CD4-positive, alpha-beta T cell treated with Interleukin-1 beta for 1 hour (primary cell): ENCODE measurements at regions not wholly inside any gene's neighbourhood (a gene's known extent, or its start where the extent isn't known, plus 50 kb on each side); places are given as distances from the start of the nearest gene placed in this dataset.
"Not testable (repeated sequence)": the region's sequence is repeated elsewhere in the genome, so short reads cannot be mapped to it uniquely, and the experiment has no call there.

ENCODE experiments used
- DNase-seq, 2 donors: peaks; one replicate each; pipeline ENCODE4 v3.0.0-alpha.2; 2020 to 2022

DNA sequence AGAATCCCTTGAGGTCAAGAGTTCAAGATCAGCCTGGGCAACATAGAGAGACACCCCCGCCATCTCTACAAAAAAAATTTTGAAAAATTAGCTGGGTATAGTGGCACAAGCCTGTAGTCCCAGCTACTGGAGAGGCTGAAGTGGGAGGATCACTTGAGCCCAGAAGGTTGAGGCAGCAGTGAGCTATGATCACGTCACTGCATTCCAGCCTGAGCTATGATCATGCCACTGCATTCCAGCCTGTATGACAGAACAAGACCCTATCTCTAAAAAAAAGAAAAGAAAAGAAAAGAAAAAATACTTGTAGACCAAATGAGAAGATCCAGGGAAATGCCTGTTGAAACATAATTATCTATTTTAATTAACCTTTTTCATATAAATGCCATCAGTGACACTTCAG lies 93.8 kb upstream of the MDM1 start:
- no peak for DNase-seq

DNA sequence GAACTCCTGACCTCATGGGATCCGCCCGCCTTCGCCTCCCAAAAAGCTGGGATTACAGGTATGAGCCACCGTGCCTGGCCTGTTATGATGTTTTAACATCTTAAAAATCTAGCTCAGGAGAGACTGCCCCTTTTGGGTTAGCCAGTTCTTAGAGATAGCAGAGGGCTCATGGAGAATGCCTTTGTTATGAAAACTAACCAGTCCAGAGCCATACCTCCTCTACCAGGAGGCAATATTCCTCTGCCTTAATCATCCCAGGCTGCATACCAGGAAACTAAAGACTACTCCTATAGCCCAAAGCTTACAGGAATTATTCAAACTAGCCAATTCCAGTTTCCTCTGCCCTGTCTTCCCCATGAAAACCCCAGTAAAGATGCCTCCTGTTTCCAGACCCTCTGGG lies 96.0 kb upstream of the MDM1 start:
- DNase-seq, result no peak

DNA sequence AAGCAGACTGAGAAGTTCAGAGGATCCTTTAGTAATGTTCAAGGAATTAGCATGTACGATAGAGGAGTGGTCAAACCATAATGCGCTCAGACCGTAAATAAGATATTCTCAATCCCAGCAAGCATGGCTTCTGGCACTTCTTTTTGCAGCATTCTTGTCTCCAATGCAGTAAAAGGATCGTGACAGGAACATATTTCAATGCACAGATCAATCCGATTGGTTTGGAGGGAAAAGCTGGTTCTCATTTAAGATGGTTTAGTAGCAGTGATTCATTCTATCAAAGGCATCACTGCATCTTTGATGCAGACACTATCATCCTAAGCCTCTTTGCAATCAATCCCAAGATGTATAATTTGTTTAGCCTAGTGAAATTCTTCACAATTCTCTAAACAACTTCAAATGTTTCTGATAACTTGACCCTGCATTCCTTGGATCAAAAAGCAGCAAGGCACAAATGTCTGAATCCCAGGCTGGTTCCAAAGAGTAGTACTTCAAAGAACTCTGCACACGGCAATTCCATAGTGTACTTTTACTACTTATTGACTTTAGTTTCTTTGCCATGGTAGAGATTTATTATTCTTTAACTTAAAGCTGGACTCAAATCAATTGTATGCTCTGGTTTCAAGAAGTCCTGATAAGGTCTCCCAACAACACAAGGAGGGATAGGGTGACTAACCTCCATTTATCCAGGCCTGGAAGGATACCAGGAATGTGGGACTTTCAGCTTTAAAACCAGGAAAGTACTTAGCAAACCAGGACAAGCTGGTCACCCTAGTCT lies 96.8 kb upstream of the MDM1 start:
- no peak for DNase-seq

DNA sequence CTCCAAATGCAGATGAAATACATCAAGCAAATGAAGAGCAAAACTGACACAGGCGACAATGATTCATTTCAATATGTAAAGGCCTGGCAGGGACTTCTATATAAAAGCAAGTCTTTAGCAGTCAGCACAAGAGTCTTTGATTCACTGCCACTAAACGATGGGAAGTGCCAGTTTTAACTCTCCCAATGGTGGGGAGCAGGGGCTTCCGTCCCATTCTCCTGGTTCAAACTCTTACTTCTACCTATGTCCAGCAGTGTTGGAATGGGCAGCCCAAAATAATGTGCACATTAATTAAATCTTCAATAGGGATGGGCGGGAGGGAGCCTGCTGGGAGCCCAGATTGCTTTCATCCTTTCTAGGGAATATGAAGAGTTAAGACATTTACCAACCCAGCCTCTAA lies 97.5 kb upstream of the MDM1 start:
- no peak for DNase-seq

DNA sequence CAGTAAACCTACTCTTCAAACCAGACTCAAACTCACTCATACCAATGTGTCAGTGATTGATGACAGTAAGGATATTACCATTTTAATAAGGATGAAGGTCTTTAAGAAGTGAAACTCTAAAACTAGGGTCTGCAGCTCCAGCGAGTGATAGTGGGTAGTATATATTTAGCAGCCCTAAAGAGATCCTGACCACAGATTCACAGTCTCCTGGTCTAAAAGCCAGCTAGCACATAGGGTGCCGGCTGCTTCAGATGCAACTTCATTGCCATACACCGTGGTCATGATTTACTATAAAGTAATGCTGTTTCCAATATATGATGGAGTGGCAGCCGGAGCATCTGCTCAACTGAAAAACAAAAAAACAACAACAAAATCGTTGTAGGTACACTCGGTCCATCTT lies 99.6 kb upstream of the MDM1 start:
- DNase-seq, result no peak

DNA sequence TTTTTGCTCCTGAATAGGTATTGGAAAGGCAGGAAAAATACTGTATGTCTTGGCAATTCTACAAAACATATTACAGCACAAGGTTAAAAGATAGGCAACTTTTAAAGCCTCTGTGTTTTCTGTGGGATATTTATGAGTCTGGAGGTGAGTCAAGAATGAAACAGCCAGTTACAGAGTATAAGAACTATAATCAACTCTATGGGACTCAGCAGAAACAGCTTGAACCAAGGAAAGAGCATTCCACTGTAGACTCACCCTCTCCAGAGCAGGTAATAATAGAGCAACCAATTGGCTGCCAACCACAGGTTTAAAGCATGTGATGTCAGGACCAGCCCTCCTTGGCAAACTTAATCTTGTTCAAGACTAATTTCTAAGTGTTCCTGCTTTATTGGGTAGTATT lies 100.5 kb upstream of the MDM1 start:
- DNase-seq, result no peak

DNA sequence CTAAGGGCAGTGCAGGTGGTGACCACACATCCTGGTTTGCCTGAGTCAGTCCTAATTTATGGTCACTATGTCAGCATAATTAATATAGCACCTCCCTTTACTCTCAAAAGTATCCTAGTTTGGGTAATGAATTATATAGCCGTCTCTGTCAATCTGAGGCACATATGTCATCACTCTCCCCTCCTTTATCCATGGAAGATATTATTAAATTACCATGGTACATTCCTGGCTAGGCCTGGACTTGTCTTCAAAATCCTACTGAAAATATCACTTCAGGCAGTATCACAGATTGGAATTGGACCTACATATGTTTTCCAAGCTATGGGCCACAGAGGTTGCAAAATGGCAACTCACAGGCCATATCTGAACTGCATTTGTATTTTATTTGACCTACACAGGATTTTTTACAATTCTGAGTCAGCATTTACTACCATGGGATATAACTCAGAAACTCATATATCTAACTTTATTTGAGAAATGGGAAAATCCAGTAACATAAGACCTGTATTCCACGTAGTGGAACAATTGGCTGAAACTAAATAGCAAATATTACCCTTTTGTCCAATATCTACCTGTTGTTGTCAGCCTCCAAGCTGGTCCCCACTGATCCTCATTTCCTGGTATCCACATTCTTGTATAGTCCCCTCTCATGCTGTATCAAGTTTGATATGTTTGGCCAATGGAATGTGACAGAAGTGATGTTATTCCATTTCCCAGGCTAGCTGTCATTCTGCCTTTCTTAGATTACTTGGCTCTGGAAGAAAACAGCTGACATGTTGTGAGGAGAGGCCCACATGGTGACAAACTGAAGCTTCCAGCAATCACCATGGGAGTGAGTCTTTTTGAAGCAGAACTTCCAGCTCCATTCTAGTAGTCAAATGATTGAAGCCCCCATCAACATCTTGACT lies 102.5 kb upstream of the MDM1 start:
- no peak for DNase-seq

DNA sequence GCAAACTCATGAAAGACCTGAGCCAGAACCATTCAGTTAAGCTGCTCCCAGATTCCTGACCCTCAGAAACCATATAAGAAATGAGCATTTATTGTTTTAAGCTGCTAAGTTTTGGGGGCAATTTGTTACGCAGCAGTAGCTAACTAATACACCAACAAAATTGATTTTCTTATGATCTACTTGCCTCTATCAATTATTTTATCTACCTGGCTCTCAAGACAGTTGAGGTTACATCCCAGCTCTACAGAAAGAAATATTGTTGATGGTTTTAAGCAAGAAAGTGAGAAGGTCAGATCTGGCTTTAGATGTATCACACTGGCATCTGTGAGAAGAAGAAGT lies 103.1 kb upstream of the MDM1 start:
- DNase-seq, result no peak

DNA sequence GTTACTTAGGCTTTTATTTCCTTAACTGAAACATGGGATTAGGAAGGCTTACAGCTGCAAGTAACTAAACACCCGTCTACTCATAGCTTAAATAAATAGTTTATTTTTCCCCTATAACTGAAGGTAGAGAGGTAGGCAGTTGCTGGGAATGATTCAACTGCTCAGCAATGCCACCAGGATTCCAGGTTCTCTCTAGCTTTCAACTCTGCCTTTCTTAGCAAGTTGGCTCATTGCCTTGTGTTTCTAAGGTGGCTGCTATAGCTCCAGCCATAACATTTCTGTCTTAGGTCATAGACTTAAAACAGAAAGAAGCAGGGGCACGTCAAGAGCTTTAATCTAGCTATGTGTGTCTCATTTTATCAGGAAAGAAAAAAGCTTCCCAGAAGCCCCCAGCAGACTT lies 103.7 kb upstream of the MDM1 start:
- no peak for DNase-seq

DNA sequence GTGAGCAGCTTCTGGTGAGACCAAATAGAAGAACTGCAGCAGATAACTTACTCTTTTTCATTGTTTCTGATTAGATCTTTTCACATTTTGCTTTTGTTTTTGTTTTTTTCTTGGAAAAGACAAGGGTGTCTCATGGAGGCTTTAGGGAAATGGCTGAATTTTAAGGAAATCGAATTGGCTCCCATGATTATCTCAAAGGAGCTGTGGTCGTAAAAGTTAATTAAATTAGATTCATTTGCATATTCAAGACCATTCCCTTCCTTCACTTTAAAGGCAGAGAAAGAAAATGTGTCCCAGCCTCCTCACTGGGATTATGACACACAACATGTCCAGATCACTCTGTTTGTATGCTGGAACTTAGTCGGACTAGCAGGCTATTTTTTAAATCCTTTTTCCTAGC lies 106.4 kb upstream of the MDM1 start:
- no peak for DNase-seq

DNA sequence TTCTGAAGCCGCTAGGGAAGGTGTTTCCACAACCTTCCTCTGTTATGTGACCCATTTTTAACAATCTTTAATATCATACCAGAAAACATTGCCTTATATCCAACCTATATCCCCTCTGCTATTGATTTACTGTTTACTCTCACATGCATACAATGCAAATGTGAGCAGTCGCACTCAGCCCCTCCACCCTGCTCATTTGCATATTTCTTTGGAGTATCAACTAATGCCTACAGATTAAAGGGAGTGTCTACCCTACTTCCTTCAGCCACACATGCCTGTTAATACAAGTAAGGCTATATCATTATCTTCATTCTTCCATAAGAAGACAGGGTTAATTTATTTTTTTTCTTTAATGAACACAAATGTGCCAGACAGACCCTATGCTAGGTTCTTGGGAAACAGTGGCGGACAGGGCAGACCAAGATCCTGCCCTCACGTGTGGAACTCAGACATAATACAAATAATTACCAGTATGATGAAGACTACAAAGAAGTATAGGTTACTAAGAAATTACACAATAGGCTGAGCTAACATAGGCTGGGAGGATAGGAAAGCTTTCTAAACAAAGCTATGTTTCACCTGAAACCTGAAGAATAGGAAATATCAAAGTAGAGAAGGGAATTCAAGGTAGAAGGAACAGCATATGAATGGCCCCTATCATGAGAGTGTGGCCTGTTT lies 107.3 kb upstream of the MDM1 start:
- DNase-seq, result no peak

DNA sequence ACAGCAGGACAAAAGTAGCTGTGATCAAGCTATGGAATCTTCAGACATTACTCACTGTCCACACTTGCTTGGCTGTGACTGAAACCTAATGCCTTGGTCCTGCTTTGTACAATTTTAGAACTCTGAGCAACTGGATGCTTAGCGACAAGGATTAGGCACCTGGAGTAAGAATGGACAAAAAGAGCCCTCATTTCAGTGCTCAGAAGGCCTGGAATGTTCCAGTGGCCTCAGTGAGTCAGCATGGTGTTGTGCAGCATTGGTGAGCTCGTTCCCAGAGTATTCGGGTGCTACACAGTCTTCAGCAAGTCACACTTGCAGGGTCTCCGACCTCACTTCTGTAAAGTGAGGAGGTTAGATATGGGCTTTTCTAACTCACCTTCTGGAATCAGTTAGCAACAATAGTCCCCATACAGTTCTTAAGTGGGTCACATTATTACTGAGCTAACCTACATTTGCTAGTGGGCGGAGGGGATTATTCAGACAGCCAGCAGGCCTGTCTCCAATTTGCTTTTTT lies 108.0 kb upstream of the MDM1 start:
- no peak for DNase-seq

DNA sequence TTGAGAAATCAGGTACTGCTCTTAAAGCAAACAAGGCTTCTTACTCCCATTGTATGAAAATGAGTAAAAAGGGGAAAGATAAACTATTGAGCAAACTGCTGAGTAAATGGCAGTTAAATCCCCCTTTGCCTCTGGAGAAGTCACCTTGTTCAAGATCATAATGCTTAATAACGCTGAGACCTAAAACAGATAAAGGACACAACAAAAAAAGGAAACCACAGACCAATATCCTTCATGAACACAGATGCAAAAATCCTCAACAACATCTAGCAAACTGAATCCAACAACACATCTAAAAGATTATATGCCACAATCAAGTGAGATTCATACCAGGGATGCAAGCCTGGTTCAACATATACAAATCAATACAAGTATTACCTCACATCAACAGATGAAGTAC lies 109.0 kb upstream of the MDM1 start:
- DNase-seq, result no peak

DNA sequence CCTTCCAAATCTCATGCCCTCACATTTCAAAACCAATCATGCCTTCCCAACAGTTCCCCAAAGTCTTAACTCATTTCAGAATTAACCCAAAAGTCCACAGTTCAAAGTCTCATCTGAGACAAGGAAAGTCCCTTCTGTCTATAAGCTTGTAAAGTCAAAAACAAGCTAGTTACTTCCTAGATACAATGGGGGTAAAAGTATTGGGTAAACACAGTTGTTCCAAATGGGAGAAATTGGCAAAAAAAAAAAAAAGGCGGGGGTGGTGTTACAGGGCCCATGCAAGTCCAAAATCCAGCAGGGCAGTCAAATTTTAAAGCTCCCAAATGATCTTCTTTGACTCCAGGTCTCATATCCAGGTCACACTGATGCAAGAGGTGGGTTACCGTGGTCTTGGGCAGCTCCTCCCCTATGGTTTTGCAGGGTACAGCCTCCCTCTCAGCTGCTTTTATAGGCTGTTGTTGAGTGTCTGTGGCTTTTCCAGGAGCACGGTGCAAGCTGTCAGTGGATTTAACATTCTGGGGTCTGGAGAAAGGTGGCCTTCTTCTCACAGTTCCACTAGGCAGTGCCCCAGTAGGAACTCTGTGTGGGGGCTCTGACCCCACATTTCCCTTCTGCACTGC lies 110.3 kb upstream of the MDM1 start:
- DNase-seq, result not testable (repeated sequence)

DNA sequence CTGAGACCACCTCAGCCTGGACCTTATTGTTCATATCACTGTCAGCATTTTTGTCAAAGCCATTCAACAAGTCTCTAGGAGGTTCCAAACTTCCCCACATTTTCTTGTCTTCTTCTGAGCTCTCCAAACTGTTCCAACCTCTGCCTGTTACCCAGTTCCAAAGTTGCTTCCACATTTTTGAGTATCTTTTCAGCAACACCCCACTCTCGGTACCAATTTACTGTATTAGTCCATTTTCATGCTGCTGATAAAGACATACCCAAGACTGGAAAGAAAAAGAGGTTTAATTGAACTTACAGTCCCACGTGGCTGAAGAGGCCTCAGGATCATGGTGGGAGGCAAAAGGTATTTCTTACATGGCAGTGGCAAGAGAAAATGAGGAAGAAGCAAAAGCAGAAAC lies 111.5 kb upstream of the MDM1 start:
- not testable (repeated sequence) for DNase-seq

DNA sequence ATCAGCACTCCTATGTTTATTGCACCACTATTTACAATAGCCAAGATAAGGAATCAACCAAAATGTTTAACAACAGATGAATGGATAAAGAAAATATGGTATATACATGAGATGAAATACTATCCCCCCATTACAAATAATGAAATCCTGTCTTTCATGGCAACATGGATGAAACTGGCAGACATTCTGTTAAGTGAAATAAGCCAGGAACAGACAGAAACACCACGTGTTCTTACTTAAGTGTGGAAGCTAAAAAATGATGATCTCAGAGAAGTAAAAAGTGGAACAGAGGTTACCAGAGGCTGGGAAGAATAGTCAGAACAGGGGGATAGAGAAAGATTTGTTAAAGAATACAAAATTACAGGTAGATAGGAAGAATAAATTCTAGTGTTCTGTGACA lies 113.7 kb upstream of the MDM1 start:
- DNase-seq, result no peak

DNA sequence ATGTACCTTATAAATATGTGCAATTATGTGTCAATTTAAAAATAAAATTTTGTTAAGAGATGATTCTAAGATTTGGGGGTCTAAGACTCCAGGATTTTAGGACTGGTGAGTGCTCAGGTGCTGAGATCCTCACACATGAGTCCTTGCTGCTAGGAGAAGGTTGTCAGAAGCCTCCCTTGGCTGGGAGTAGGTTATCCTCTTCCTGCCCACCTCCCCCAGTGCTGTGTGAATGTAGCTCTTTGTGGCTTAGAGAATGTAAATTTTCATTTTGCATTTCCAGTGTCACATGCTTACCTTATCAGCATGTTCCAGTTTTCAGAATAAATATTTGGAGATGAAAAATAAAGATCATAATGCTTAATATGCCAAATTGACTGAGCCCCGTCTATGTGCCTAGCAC lies 114.2 kb upstream of the MDM1 start:
- DNase-seq, result no peak

DNA sequence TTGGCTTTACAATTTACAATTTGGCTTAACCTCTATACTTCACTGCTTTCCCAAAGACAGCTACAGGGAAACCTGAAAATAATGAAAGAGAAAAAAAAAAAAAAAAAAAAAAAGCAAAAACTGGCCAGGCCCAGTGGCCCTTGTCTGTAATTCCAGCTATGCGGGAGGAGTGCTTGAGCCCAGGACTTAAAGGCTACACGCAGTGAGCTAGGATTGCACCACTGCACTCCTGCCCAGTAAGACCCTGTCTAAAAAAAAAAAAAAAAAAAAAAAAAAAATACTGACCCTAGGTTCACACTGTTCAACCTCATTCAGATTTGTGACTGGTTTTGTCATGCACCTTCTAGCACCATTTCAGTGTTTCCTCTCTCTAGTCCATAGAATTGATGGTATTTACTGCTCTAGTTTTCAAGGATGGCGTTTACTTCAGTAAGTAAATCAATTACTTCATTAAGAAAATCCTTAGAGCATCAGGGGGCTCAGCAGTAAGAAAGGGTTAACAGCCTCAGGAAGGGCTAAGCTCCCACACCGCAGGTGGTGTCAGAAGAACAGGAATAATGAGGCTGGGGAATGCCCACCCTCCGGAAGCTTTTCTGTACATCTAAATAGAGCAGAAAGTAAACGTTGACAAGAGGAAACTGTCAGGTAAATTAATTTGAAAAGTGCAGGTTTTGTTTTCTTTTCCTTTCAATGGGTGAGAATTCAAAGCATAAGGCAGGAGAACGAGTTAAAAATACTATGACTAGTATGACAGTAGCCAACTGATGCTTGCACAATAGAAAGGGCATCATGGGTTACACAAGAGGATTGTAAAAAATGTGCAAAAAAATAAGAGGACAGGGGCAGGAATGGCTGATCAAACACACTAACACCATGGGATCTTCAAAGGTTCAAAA lies 115.0 kb upstream of the MDM1 start:
- DNase-seq, result no peak

DNA sequence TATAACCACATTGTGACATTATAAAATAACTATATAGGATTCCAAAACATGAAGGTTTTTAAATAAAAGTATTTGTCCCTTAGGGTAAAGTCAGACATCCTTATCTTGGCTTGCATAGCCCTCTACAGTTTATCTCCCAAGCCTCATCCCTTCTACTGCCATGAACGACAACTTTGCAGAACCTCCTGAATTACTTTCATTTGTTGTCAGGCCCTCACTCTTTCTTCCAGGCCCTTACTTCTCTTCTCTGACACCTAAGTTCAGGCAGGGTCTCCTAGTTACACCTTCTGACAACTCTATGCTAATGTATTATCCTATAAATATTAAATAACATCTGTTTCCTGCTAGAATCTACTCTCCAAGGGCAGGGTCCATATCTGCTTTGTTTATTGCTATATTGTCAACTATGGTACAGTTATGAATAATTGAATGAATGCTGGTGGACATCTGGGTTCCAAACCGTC lies 115.7 kb upstream of the MDM1 start:
- no peak for DNase-seq

DNA sequence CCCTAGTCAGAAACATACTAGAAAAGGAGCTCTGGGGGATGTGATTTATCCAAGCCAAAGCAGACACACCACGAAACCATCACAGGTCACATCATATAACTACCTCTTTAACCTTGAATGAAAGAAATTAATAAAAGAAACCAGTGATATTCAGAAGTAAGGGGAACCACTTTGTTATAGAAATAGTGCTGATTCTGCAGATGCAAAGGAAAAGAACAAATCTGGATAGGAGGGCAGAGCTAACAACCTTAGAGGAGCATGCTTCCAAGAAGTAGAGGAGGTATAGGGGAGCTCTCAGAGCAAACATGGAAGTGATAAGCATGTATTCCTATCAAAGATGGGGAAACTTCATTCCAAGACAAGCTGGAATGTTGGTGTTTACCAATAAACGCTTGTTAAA lies 117.0 kb upstream of the MDM1 start:
- no peak for DNase-seq

DNA sequence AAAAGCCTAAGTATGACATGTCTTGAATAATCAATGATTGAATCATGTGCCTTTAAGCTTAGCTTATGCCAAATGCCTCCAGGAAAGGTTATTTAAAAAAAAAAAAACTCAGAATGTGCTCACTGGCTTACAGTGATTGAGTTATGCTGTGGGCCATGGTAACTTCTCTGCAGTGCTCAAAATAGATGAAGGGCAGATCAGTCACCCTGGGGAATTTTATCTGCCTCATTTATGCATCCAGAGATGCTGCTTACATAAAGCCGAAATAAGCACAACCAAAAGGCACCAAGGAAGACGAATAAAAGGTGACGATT lies 118.7 kb upstream of the MDM1 start:
- DNase-seq, result no peak
